Muscle of back (tissue), 3 donors: ENCODE measurements at regions not wholly inside any gene's neighbourhood (a gene's known extent, or its start where the extent isn't known, plus 50 kb on each side); places are given as distances from the start of the nearest gene placed in this dataset.

ENCODE experiments used
- DNase-seq, 3 donors: peaks; one replicate each; pipeline versions ENCODE4 v3.0.0 to v3.0.0-alpha.2; 2013

GRCh38 chr1:4366091-4366490 lies 288.3 kb upstream of the AJAP1 start:
- DNase-seq = no peak

GRCh38 chr1:4367230-4367777 lies 287.1 kb upstream of the AJAP1 start:
- DNase-seq = no peak

GRCh38 chr1:4369335-4369734 lies 285.1 kb upstream of the AJAP1 start:
- DNase-seq = no peak

- no peak for DNase-seq
Observed at GRCh38 chr1:4371849-4372248, 282.6 kb upstream of the AJAP1 start.

- DNase-seq = peak in 1 of 3 donors; percentile 39
Observed at GRCh38 chr1:4375812-4376211, 278.6 kb upstream of the AJAP1 start.

- DNase-seq = peak in 1 of 3 donors; percentile 40
Observed at GRCh38 chr1:4379451-4380175, 274.8 kb upstream of the AJAP1 start.

DNA sequence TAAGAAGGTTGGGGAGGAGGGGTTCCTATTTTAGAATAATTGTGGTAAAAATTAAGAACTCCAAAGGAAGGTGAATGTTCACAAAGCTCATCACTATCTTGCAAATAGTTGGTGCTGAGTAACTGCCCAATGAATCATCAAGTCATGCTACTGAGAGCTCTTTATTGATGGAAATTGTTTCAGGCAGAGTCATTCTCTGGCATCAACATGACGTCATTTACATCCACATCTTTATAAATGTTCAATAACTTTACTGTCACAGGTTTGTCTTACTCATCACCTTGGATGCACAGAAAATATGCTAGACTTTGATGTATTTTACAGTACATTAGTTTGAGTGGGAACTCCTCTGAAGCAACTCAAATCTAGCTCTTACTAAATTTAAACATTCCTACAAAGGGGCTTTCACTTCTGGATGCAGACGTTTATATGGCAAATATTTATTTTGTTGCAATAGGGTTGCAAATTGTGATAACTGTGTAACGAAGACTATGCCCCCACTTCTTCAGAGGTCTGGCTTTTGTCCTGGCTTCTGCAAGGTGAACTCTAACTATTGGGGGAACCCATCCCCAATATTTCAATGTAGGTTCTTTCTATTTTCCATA lies 273.7 kb upstream of the AJAP1 start:
- peak in 1 of 3 donors; percentile 80 for DNase-seq

DNA sequence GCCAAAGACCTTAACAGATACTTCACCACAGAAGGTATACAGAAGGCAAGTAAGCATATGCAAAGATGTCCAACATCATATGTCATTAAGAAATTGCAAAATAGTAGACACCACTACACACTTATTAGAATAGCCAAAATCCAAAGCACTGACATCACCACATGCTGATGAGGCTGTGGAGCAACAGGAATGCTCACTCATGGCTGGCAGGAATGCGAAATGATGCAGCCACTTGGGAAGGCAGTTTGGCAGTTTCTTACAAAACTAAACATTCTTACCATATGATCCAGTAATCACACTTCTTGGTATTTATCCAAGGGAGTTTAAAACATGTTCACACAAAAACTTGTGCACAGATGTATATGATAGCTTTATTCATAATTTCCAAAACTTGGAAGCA lies 261.2 kb upstream of the AJAP1 start:
- DNase-seq = no peak

DNA sequence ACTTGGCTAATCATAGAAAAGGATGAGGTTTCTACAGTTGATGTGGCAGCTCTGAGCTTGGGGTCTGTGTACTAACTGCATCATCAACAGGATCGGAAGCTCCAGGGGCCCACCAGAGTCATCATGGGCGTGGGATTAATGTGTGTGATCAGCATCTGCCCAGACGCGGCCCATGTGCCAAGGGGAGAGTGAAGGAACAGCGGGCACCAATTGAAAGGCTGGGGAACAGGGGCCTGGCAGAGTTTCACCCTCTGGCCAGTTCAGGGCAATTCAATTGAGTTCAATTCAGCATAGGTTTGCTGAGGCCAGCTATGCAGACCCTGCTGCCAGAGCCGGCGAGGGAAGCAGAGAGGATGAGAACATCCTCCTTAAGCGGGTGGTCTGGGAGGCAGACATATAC lies 260.0 kb upstream of the AJAP1 start:
- no peak for DNase-seq

DNA sequence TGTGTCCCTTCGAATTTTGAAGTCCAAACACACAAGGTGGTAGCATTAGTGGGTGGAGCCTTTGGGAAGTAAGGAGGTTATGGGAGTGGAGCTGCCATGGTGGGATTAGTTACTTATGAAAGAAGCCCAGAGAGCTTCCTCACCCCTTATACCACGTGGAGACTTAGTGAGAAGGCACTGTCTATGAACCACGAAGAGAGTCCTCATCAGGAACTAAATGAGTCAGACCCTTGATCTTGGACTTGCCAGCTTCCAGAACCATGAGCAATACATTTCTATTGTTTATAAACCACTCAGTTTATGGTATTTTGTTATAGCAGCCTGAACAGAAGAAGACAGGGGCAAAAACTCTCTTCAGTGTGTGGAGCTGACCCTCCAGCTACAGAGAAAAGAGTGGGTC lies 259.3 kb upstream of the AJAP1 start:
- no peak for DNase-seq

DNA sequence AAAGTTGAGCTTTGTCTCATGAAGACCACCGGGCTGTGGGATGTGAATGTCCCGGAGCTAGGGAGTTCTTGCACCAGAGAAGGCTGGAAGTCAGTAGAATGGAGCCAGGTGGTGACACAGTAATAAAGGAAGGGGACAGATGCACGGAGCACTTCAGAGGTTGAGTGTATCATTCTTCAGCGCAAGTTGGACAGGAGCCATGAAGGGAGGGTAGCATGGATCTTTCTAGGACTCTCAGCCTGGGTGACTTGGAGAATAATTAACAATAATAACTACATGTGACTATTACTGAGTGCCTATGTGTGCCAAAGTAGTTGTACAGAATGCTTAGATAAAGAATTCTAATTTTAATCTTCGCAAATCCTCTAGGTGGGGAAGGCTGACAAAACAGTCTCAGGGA lies 258.7 kb upstream of the AJAP1 start:
- no peak for DNase-seq

DNA sequence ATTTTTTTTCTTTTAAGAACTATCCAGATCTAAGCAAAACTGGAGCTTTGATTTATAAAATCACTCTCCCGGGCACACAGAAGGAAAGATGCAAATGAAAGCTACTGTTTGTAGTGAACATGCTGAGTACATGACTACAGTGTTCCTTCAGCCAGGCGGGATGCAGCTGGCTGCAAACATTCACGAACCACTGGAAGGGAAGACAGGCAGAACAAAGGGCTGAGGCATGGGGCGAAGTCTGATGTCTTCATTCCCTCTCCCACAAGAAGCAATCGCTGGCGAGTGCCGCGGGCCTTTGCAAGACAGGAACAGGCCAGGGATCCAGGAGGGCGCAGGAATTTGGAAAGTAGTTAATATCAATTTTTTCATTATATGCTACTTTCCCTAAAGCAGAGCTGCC lies 257.9 kb upstream of the AJAP1 start:
- no peak for DNase-seq

DNA sequence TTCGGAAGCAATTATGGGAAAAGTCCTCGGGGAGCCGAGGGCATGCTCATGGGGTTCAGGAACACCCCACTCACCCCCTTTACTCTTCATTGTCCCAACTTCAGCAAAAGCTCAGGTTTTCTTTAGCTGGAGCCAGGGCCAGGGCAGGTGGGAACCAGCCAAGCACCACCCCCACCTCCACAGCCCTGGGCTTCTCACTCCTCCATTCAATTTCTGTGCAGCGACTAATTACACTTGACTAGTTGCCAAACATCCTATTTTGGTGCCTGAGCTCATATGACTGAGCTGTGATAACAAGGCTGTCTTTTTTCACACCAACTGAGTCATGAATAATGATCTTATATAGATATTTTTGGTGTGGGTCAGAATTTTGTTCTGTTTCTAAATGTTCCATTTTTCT lies 257.2 kb upstream of the AJAP1 start:
- DNase-seq = no peak

- no peak for DNase-seq
Observed at GRCh38 chr1:4402032-4402431, 252.4 kb upstream of the AJAP1 start.

DNA sequence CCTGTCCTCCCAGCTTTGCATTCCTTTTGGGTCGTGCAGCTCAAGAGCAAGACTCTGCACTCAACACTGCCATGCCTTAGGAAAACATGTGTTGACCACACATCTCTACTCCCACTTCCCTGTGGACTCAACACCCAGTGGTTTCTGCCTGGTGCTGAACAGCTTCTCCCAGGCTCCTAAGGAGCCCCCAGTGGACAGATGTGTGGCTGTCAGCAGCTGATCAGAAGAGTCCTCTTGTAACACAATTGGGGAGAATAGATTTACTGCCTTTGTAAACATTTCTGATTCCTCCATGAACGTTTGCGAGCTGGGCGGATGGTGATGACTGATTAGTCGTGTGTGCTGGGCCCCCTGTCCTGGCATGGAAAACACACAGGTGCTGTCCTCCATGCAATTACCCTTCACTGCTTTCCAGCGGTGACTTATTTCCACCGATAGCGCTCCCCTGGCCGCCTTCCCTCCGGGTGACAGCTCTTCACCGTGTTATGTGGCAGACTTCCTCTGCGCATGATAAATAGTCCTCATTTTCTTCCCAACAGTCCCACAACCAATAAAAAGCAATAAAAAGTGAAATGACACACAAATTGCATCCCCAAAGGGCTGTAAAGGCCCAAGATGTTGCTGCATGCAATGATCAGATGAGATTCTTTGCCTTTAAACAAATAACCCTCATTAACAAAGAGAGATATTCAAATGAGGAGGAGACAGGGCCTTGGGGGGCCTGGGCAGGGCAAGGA lies 249.4 kb upstream of the AJAP1 start:
- DNase-seq = no peak

DNA sequence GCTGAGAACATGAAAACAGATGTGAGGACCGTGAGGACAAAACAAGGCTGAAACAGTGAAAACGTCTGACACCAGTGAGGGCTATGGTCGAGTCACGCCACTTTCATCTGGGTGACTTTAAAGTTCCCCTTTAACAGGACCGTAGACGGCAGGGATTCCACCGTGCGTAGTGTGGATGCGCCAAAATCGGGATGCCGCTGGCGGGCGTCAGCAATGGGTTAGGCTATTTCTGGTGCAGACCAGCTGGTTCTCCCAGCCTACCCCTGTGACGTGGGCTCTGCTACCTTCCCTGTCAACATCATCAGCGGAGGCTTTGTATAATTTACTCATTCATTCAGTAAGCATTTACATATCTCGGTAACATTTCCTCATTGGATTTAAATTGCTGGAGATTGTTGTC lies 246.6 kb upstream of the AJAP1 start:
- no peak for DNase-seq

GRCh38 chr1:4408380-4408779 lies 246.0 kb upstream of the AJAP1 start:
- DNase-seq = no peak

GRCh38 chr1:4411862-4412261 lies 242.5 kb upstream of the AJAP1 start:
- DNase-seq = no peak

GRCh38 chr1:4415476-4415875 lies 238.9 kb upstream of the AJAP1 start:
- DNase-seq = no peak

DNA sequence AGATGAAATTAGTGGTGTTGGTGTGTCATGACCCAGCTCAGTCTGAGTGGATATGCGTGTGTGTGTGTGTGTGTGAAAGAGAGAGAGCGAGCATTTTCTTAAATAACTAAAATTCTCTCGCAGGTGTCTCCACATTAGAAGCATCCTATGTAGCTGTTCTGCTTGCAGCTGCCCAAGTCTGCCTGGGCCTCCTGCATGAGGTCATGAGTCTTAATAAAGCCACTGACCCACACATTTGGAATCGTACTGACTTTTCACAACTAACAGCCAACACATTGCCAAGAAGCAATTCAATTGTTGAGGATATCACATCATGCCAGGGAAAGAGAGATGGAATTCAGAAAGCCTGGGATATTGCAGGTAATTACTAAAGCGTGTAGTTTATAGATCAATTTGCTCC lies 238.2 kb upstream of the AJAP1 start:
- peak in 2 of 3 donors; percentile 6 to 11 for DNase-seq

DNA sequence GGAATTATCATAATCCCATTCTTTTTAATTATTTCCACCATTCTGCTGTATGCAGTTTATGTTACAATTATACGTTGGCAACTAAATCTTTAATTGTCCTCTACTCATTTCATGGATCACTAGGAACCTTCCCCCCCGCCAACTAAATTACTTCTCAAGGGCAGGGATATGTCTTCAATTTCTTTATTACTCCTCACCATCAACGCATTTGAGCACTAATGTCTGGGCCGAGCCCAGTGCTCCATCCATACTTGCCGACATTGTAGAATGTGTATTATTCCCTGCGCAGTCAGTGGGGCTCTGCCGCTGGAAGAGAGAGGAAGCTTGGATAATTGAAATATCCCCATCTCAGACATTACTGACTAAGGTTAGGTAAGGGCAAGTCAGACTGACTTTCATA lies 236.4 kb upstream of the AJAP1 start:
- DNase-seq = no peak

GRCh38 chr1:4421986-4422385 lies 232.4 kb upstream of the AJAP1 start:
- peak in 1 of 3 donors; percentile 5 for DNase-seq
